Upper lobe of left lung (tissue), 6 donors: ENCODE measurements at regions not wholly inside any gene's neighbourhood (a gene's known extent, or its start where the extent isn't known, plus 50 kb on each side); places are given as distances from the start of the nearest gene placed in this dataset.
"Not testable (repeated sequence)": the region's sequence is repeated elsewhere in the genome, so short reads cannot be mapped to it uniquely, and the experiment has no call there.

Experiments
- ATAC-seq, 2 donors: fragments of 200-7000 bp; cut with Tn5 transposase; one replicate each; pipeline ENCODE4 v1.9.1; 2022; ENCODE audit warnings: mild to moderate bottlenecking in 2 of 2, moderate library complexity in 2 of 2; ENCODE audit not compliant: low FRiP score in 2 of 2
- DNase-seq, 2 donors: peaks; one replicate each; pipeline ENCODE4 v3.0.0-alpha.2; 2019 to 2020
- H3K27ac ChIP-seq, 4 donors: fragments of 200-600 bp; sonication (generic); one replicate each; pipeline ENCODE4 v1.5.1; 2016 to 2019
- H3K27me3 ChIP-seq, 4 donors: fragments of 200-600 bp; sonication (generic); one replicate each; pipeline ENCODE4 v1.5.1; 2017 to 2019
- H3K36me3 ChIP-seq, 4 donors: fragments of 200-600 bp; sonication (generic); one replicate each; pipeline ENCODE4 v1.5.1; 2016 to 2019
- H3K4me1 ChIP-seq, 4 donors: fragments of 200-600 bp; sonication (generic); one replicate each; pipeline ENCODE4 v1.5.1; 2018 to 2019
- H3K4me3 ChIP-seq, 4 donors: fragments of 200-600 bp; sonication (generic); one replicate each; pipeline ENCODE4 v1.5.1; 2017 to 2019; ENCODE audit warnings: mild to moderate bottlenecking in 2 of 4, moderate library complexity in 1 of 4
- H3K9me3 ChIP-seq, 4 donors: fragments of 200-600 bp; sonication (generic); one replicate each; pipeline ENCODE4 v1.5.1; 2018 to 2019
- CTCF ChIP-seq, 6 experiments: fragments of 450-650 bp in 4 of 6; fragments of 200-600 bp in 2 of 6; sonication (generic) in 2 of 6; IDR thresholded peaks; one replicate each; pipeline ENCODE4 v1.5.1; 2016 to 2019; ENCODE audit warnings: antibody characterized with exemption in 6 of 6
- EP300 ChIP-seq, 4 donors: sonication (generic); formaldehyde crosslinking; IDR thresholded peaks; one replicate each; pipeline ENCODE4 v1.5.1; 2017; ENCODE audit warnings: antibody characterized with exemption in 4 of 4, control low read depth in 2 of 4
- POLR2A ChIP-seq, 4 donors: fragments of 450-650 bp; IDR thresholded peaks; one replicate each; pipeline ENCODE4 v1.5.1; 2016 to 2017; ENCODE audit warnings: antibody characterized with exemption in 4 of 4, mild to moderate bottlenecking in 2 of 4
- POLR2AphosphoS5 ChIP-seq, 2 donors: sonication (generic); formaldehyde crosslinking; IDR thresholded peaks; one replicate each; pipeline ENCODE4 v1.5.1; 2017; ENCODE audit warnings: antibody characterized with exemption in 2 of 2
- WGBS, 2 donors: methylation state at CpG; one replicate each; pipeline ENCODE4 v1.1.5; 2017 to 2018; 5-methylcytosine and 5-hydroxymethylcytosine counted together
- donor health status: DM: no; HTN: no; CAD: no; lungs with moderate emphysema.
- donor health status: DM: no; HTN: yes; CAD: no; lungs with severe emphysema.

- Histone ChIP-seq H3K4me3 (no peak overlapping the region), H3K27ac (no peak overlapping the region), H3K4me1 (no peaks in the 10 kb centered on the region), H3K27me3 (peaks cover 0 to 5% (median 0%) of the 10 kb centered on the region in 4 donors), H3K36me3 (no peaks in the 10 kb centered on the region), H3K9me3 (no peaks in the 10 kb centered on the region)
- 50 to 78% methylated on average over 1 of the region's 1 CpG for WGBS, 2 donors
- ATAC-seq = no peak
- TF ChIP-seq EP300 (IDR thresholded peaks at IDR 0.05) (no peak), CTCF (IDR thresholded peaks at IDR 0.05) (no peak), POLR2A (IDR thresholded peaks at IDR 0.05) (no peak), POLR2AphosphoS5 (IDR thresholded peaks at IDR 0.05) (no peak)
- DNase-seq = no peak
These were observed 91.0 kb downstream of the OR13H1 start for GRCh38 chrX:131634900-131635299.

GRCh38 chrX:131646106-131646505 is 102.2 kb downstream of the OR13H1 start:
- ATAC-seq (no peak), DNase-seq (no peak)
- H3K4me1 ChIP-seq = no peaks in the 10 kb centered on the region
- H3K27me3 ChIP-seq = no peaks in the 10 kb centered on the region
- WGBS, 2 donors = 81 to 100% methylated on average over 1 of the region's 1 CpG
- H3K9me3 ChIP-seq = no peaks in the 10 kb centered on the region
- TF ChIP-seq POLR2AphosphoS5 (IDR thresholded peaks at IDR 0.05) (no peak), EP300 (IDR thresholded peaks at IDR 0.05) (no peak), CTCF (IDR thresholded peaks at IDR 0.05) (no peak), POLR2A (IDR thresholded peaks at IDR 0.05) (no peak)
- H3K4me3 ChIP-seq = no peak overlapping the region
- no peaks in the 10 kb centered on the region for H3K36me3 ChIP-seq
- no peak overlapping the region for H3K27ac ChIP-seq

GRCh38 chrX:131649741-131650140 is 105.9 kb downstream of the OR13H1 start:
- Histone ChIP-seq H3K4me3 (no peak overlapping the region), H3K27me3 (no peaks in the 10 kb centered on the region), H3K9me3 (peaks cover 0 to 3% (median 0%) of the 10 kb centered on the region in 4 donors), H3K4me1 (no peaks in the 10 kb centered on the region), H3K27ac (no peak overlapping the region), H3K36me3 (no peaks in the 10 kb centered on the region)
- ATAC-seq (no peak), DNase-seq (no peak)
- WGBS, 2 donors = 66 to 86% methylated on average over 2 to 5 of the region's 5 CpGs
- no peak for TF ChIP-seq EP300 (IDR thresholded peaks at IDR 0.05)

GRCh38 chrX:131650637-131651410 is 107.0 kb downstream of the OR13H1 start:
- 70 to 83% methylated on average over 4 of the region's 4 CpGs for WGBS, 2 donors
- ATAC-seq (no peak), DNase-seq (no peak)
- TF ChIP-seq POLR2A (IDR thresholded peaks at IDR 0.05) (no peak), EP300 (IDR thresholded peaks at IDR 0.05) (no peak), CTCF (IDR thresholded peaks at IDR 0.05) (no peak), POLR2AphosphoS5 (IDR thresholded peaks at IDR 0.05) (no peak)
- H3K9me3 ChIP-seq = peaks cover 0 to 3% (median 0%) of the 10 kb centered on the region in 4 donors
- H3K4me3 ChIP-seq = no peak overlapping the region
- no peak overlapping the region for H3K27ac ChIP-seq
- no peaks in the 10 kb centered on the region for H3K4me1 ChIP-seq
- H3K27me3 ChIP-seq = no peaks in the 10 kb centered on the region
- no peaks in the 10 kb centered on the region for H3K36me3 ChIP-seq

GRCh38 chrX:131663726-131664125 is 119.9 kb downstream of the OR13H1 start:
- not testable (repeated sequence) for H3K4me1 ChIP-seq, H3K9me3 ChIP-seq, H3K27me3 ChIP-seq, H3K36me3 ChIP-seq, DNase-seq, H3K4me3 ChIP-seq, H3K27ac ChIP-seq, ATAC-seq
- WGBS, 2 donors = 90 to 98% methylated on average over 9 of the region's 9 CpGs

GRCh38 chrX:131671735-131672134 is 127.9 kb downstream of the OR13H1 start:
- no peaks in the 10 kb centered on the region for H3K27me3 ChIP-seq
- H3K4me1 ChIP-seq = no peaks in the 10 kb centered on the region
- no peaks in the 10 kb centered on the region for H3K36me3 ChIP-seq
- H3K9me3 ChIP-seq = no peaks in the 10 kb centered on the region
- no peak overlapping the region for H3K4me3 ChIP-seq
- H3K27ac ChIP-seq = no peak overlapping the region
- 24 to 69% methylated on average over 2 of the region's 2 CpGs for WGBS, 2 donors
- no peak for TF ChIP-seq POLR2AphosphoS5 (IDR thresholded peaks at IDR 0.05)
- ATAC-seq = no peak
- DNase-seq = no peak
